K562 (cell line): ENCODE measurements at regions not wholly inside any gene's neighbourhood (a gene's known extent, or its start where the extent isn't known, plus 50 kb on each side); places are given as distances from the start of the nearest gene placed in this dataset.

Experiments used
- ATAC-seq: fragments of 200-7000 bp; cut with Tn5 transposase; 3 replicates; pipeline ENCODE4 v1.9.1; 2020; ENCODE audit warnings: moderate library complexity
- BruUV-seq: library from RNA; stranded (reverse); fragments of 400-500 nt; replicated peaks from 2 replicates; lab custom pipeline; 2021; lab: Mats Ljungman, UMichigan
- CTCF ChIA-PET: fragments of 300-600 bp; formaldehyde crosslinking; extraction: SDS; loops from one replicate; lab custom pipeline; 2021; ENCODE audit warnings: low intra/inter-chr PET ratio; lab: Yijun Ruan, JAX
- POLR2A ChIA-PET: fragments of 300-600, 350-650 bp; sonication (Branson Sonifier 250); formaldehyde crosslinking; extraction: SDS; loops from one replicate; lab custom pipeline; 2021; ENCODE audit warnings: antibody characterized with exemption, inconsistent platforms; lab: Yijun Ruan, JAX
- DNase-seq, 4 experiments: peaks; one replicate each; pipeline versions ENCODE4 v3.0.0 to v3.0.0-alpha.2; 2011 to 2018; ENCODE audit warnings: low spot score in 3 of 4, mixed read lengths in 3 of 4; ENCODE audit errors: extremely low read depth in 1 of 4
- FAIRE-seq: peaks from 2 replicates; lab custom pipeline; 2011; peaks lifted over from hg19 to GRCh38; lab: Jason Lieb, UNC
- H2AFZ ChIP-seq: 2 replicates; pipeline ENCODE4 v1.6.0; 2011; ENCODE audit warnings: low read depth, low read length, control low read depth, inconsistent platforms
- H3K27ac ChIP-seq: fragments of 200-600 bp; 3 replicates; pipeline ENCODE4 v1.8.0; 2011; ENCODE audit warnings: low read depth, mild to moderate bottlenecking, control low read depth, inconsistent platforms, low read length, moderate library complexity, mixed read lengths; ENCODE audit errors: extremely low read depth
- H3K27me3 ChIP-seq, 2 experiments: fragments of 300-600 bp in 1 of 2; 2 replicates in 1 of 2; 3 replicates in 1 of 2; pipeline versions ENCODE4 v1.6.0 to v1.8.0; 2011; ENCODE audit warnings: inconsistent platforms in 2 of 2, low read length in 2 of 2, mild to moderate bottlenecking in 1 of 2, mixed read lengths in 1 of 2, moderate library complexity in 1 of 2; ENCODE audit not compliant: control insufficient read depth in 2 of 2, insufficient read depth in 2 of 2
- H3K36me3 ChIP-seq: fragments of 300-600 bp; 3 replicates; pipeline ENCODE4 v1.8.0; 2011; ENCODE audit warnings: mild to moderate bottlenecking, low read length, inconsistent platforms; ENCODE audit not compliant: control insufficient read depth, insufficient read depth
- H3K4me1 ChIP-seq, 2 experiments: fragments of 200-600 bp in 1 of 2; replicated peaks in 1 of 2; 2 replicates in 1 of 2; 3 replicates in 1 of 2; pipeline versions ENCODE4 v1.5.1 to v1.8.0; 2011; ENCODE audit warnings: inconsistent platforms in 2 of 2, low read length in 2 of 2, mild to moderate bottlenecking in 1 of 2, mixed read lengths in 1 of 2, moderate library complexity in 1 of 2; ENCODE audit not compliant: control insufficient read depth in 2 of 2, insufficient read depth in 2 of 2
- H3K4me2 ChIP-seq: 2 replicates; pipeline ENCODE4 v1.6.1; 2011; ENCODE audit warnings: low read length, control low read depth, inconsistent platforms, mixed read lengths; ENCODE audit not compliant: insufficient read depth
- H3K4me3 ChIP-seq: fragments of 200-600 bp; sonication (generic), shearing (Covaris generic); 2 replicates; pipeline ENCODE4 v1.5.1; 2016; ENCODE audit warnings: control low read depth, inconsistent platforms
- H3K79me2 ChIP-seq: fragments of 200-600 bp; 3 replicates; pipeline ENCODE4 v1.8.0; 2011; ENCODE audit warnings: low read length, inconsistent platforms; ENCODE audit not compliant: control insufficient read depth, insufficient read depth
- H3K9ac ChIP-seq, 2 experiments: 2 replicates each; pipeline versions ENCODE4 v1.6.0 to v1.6.1; 2011; ENCODE audit warnings: low read depth in 2 of 2, low read length in 2 of 2, control low read depth in 1 of 2, inconsistent platforms in 1 of 2, mild to moderate bottlenecking in 1 of 2, mixed read lengths in 1 of 2; ENCODE audit not compliant: insufficient read depth in 1 of 2
- H3K9me1 ChIP-seq: one replicate; pipeline ENCODE4 v1.6.0; 2011; ENCODE audit warnings: inconsistent platforms, mild to moderate bottlenecking, low read length, moderate library complexity; ENCODE audit not compliant: control insufficient read depth, insufficient read depth
- H3K9me3 ChIP-seq: replicated peaks from 2 replicates; pipeline ENCODE4 v1.5.1; 2011; ENCODE audit warnings: low read depth, low read length, inconsistent platforms; ENCODE audit not compliant: control insufficient read depth, insufficient read depth
- H4K20me1 ChIP-seq: replicated peaks from 2 replicates; pipeline ENCODE4 v1.6.1; 2011; ENCODE audit warnings: low read length, inconsistent platforms, mixed read lengths; ENCODE audit not compliant: control insufficient read depth, insufficient read depth
- BCLAF1 ChIP-seq, 2 experiments: fragments of 450-650 bp in 1 of 2; IDR thresholded peaks; 2 replicates each; pipeline ENCODE4 v1.6.1; 2011 to 2017; ENCODE audit warnings: low read depth in 2 of 2, antibody characterized with exemption in 1 of 2, borderline replicate concordance in 1 of 2, low read length in 1 of 2, mild to moderate bottlenecking in 1 of 2, mixed read lengths in 1 of 2; ENCODE audit not compliant: control insufficient read depth in 1 of 2
- BRF1 ChIP-seq: IDR thresholded peaks from 3 replicates; pipeline ENCODE4 v1.6.1; 2011; ENCODE audit warnings: borderline replicate concordance, mild to moderate bottlenecking; ENCODE audit not compliant: insufficient read length; ENCODE audit errors: extremely low read depth
- ELF2 ChIP-seq: fragments of 250-450 bp; sonication (Bioruptor Pico); IDR thresholded peaks from 2 replicates; pipeline ENCODE4 v1.5.0; 2021; ENCODE audit warnings: mild to moderate bottlenecking
- FOXK2 ChIP-seq, 2 experiments: fragments of 450-650 bp; IDR thresholded peaks in 1 of 2; conservative IDR thresholded peaks in 1 of 2; 2 replicates each; pipeline ENCODE4 v1.6.1; 2016; ENCODE audit warnings: low read depth in 2 of 2, mild to moderate bottlenecking in 1 of 2
- HDAC3 ChIP-seq: fragments of 450-650 bp; IDR thresholded peaks from 2 replicates; pipeline ENCODE4 v1.6.1; 2018; ENCODE audit warnings: borderline replicate concordance, mild to moderate bottlenecking, moderate library complexity; ENCODE audit not compliant: partially characterized antibody
- HDAC8 ChIP-seq: fragments of 450-650 bp; IDR thresholded peaks from 2 replicates; pipeline ENCODE4 v1.6.1; 2016; ENCODE audit warnings: mild to moderate bottlenecking, missing genetic modification characterization, moderate library complexity, missing compliant biosample characterization
- HDGF ChIP-seq: fragments of 450-650 bp; IDR thresholded peaks from 2 replicates; pipeline ENCODE4 v1.6.1; 2016
- HMGN3 ChIP-seq: IDR thresholded peaks from 2 replicates; pipeline ENCODE4 v1.6.1; 2011; ENCODE audit warnings: borderline replicate concordance, low read depth, mild to moderate bottlenecking, mixed read lengths, low read length; ENCODE audit not compliant: insufficient read length; ENCODE audit errors: extremely low read depth
- MNT ChIP-seq, 2 experiments: fragments of 450-650 bp; conservative IDR thresholded peaks; 2 replicates each; pipeline ENCODE4 v1.6.1; 2017; ENCODE audit warnings: mild to moderate bottlenecking in 2 of 2, moderate library complexity in 2 of 2
- MXD1 ChIP-seq: fragments of 250-450 bp; sonication (Bioruptor Pico); IDR thresholded peaks from 2 replicates; pipeline ENCODE4 v1.8.0; 2021; ENCODE audit warnings: borderline replicate concordance, mild to moderate bottlenecking, moderate library complexity; ENCODE audit not compliant: poor library complexity, severe bottlenecking
- RBM39 ChIP-seq: fragments of 200-400 bp; formaldehyde crosslinking; optimal IDR thresholded peaks from 2 replicates; pipeline ENCODE3; 2018; ENCODE audit warnings: low read depth, low read length
- SUPT5H ChIP-seq: fragments of 450-650 bp; IDR thresholded peaks from 2 replicates; pipeline ENCODE4 v1.6.1; 2016
- THRAP3 ChIP-seq: fragments of 450-650 bp; IDR thresholded peaks from 2 replicates; pipeline ENCODE4 v1.6.1; 2016; ENCODE audit warnings: mild to moderate bottlenecking, inconsistent platforms, borderline replicate concordance
- ZBTB34 ChIP-seq: fragments of 250-450 bp; sonication (Bioruptor Pico); IDR thresholded peaks from 2 replicates; pipeline ENCODE4 v1.8.0; 2021; ENCODE audit warnings: mild to moderate bottlenecking, moderate library complexity
- ZEB2 ChIP-seq: fragments of 450-650 bp; IDR thresholded peaks from 2 replicates; pipeline ENCODE4 v1.6.1; 2016
- ZNF384 ChIP-seq: IDR thresholded peaks from 2 replicates; pipeline ENCODE4 v1.6.1; 2012; ENCODE audit warnings: low read depth, low read length, improper control_type of control experiment
- ZNF668 ChIP-seq: fragments of 250-450 bp; sonication (Bioruptor Pico); IDR thresholded peaks from 2 replicates; pipeline ENCODE4 v1.8.0; 2022; ENCODE audit warnings: mild to moderate bottlenecking, inconsistent platforms
- WGBS: fragments of 100-300 bp; shearing (Covaris generic); methylation state at CpG from one replicate; pipeline ENCODE4 v1.1.6; 2016; ENCODE audit warnings: low coverage, mixed read lengths; ENCODE audit not compliant: insufficient coverage; ENCODE audit errors: missing lambda C conversion rate; 5-methylcytosine and 5-hydroxymethylcytosine counted together
- in situ Hi-C: fragments of 300-500 bp; cut with MboI; formaldehyde crosslinking; loops from 4 replicates; pipeline ENCODE4 v1.15.0; 2018; ENCODE audit warnings: inconsistent platforms, mixed read lengths
- intact Hi-C: fragments of 100-400 bp; cut with micrococcal nuclease; formaldehyde crosslinking; loops from 2 replicates; pipeline ENCODE4 v1.14.2; 2022

GRCh38 chr3:127041264-127041820, 58.4 kb downstream of the PLXNA1 start:
- 5% methylated on average over 12 of the region's 13 CpGs for WGBS
- no peaks in the 10 kb centered on the region for H3K79me2 ChIP-seq
- no peak overlapping the region for H2AFZ ChIP-seq
- intact Hi-C loops = no loop called here
- H3K9me3 ChIP-seq = no peaks in the 10 kb centered on the region
- H3K9me1 ChIP-seq = no peaks in the 10 kb centered on the region
- no peaks in the 10 kb centered on the region for H3K36me3 ChIP-seq
- H3K27ac ChIP-seq = no peak overlapping the region
- ChIA-PET CTCF (no interaction called here), POLR2A (no interaction called here)
- in situ Hi-C loops = no loop called here
- peaks cover 2 to 33% of the 10 kb centered on the region in 2 experiments; a peak in 3 of 5 replicates for H3K27me3 ChIP-seq
- no peak overlapping the region for H3K4me3 ChIP-seq
- ATAC-seq (no peak), DNase-seq (no peak), FAIRE-seq (no peak)
- peaks cover 5% of the 10 kb centered on the region; the same call in 1 of the 2 replicates for H4K20me1 ChIP-seq
- BruUV-seq = no TSS peak
- no peak overlapping the region for H3K9ac ChIP-seq
- peaks cover 0 to 12% of the 10 kb centered on the region in 2 experiments; a peak in 2 of 5 replicates for H3K4me1 ChIP-seq
- H3K4me2 ChIP-seq = no peak overlapping the region
- TF ChIP-seq ZBTB34 (no peak), SUPT5H (no peak), HDGF (no peak), RBM39 (no peak), MNT (conservative IDR thresholded peaks at IDR 0.05) (no peak), ZEB2 (no peak), MXD1 (CRISPR knock-in tag) (no peak), FOXK2 (conservative IDR thresholded peaks at IDR 0.05 in 1 of 2, IDR thresholded peaks at IDR 0.05 in 1 of 2; ENCODE audit: low read depth in 2 of 2) (no peak), HDAC8 (tag) (no peak), ZNF668 (CRISPR knock-in tag) (no peak), BCLAF1 (IDR thresholded peaks at IDR 0.05; ENCODE audit: borderline replicate concordance in 1 of 2, control insufficient read depth in 1 of 2, low read depth in 2 of 2, low read length in 1 of 2) (no peak), HMGN3 (no peak), ZNF384 (no peak), THRAP3 (no peak), BRF1 (no peak), ELF2 (CRISPR knock-in tag) (no peak), HDAC3 (no peak)
